HCT116 (cell line): ENCODE measurements at regions not wholly inside any gene's neighbourhood (a gene's known extent, or its start where the extent isn't known, plus 50 kb on each side); places are given as distances from the start of the nearest gene placed in this dataset.

Experiments used
- ATF3 ChIP-seq: IDR thresholded peaks from 2 replicates; pipeline ENCODE4 v1.6.1; 2012
- CEBPB ChIP-seq: IDR thresholded peaks from 2 replicates; pipeline ENCODE4 v1.6.1; 2012; ENCODE audit warnings: low read depth
- CTCF ChIP-seq, 3 experiments: fragments of 200-600 bp in 1 of 3; sonication (generic) in 1 of 3; IDR thresholded peaks in 2 of 3; conservative IDR thresholded peaks in 1 of 3; 2 replicates each; pipeline ENCODE4 v1.5.1; 2012 to 2017; ENCODE audit warnings: low read depth in 2 of 3, low read length in 2 of 3, antibody characterized with exemption in 1 of 3, borderline replicate concordance in 1 of 3, control low read depth in 1 of 3, mild to moderate bottlenecking in 1 of 3, mixed read lengths in 1 of 3, mixed run types in 1 of 3, moderate library complexity in 1 of 3; ENCODE audit not compliant: insufficient read depth in 1 of 3
- EZH2 ChIP-seq: fragments of 200-600 bp; sonication (generic); IDR thresholded peaks from 2 replicates; pipeline ENCODE4 v1.6.1; 2017; ENCODE audit warnings: antibody characterized with exemption, mixed run types
- JUND ChIP-seq: IDR thresholded peaks from 2 replicates; pipeline ENCODE4 v1.6.1; 2012
- MAX ChIP-seq: IDR thresholded peaks from 2 replicates; pipeline ENCODE4 v1.6.1; 2012
- POLR2AphosphoS5 ChIP-seq: IDR thresholded peaks from 2 replicates; pipeline ENCODE4 v1.6.1; 2011; ENCODE audit warnings: mild to moderate bottlenecking, low read depth, low read length, moderate library complexity
- YY1 ChIP-seq: IDR thresholded peaks from 2 replicates; pipeline ENCODE4 v1.6.1; 2011; ENCODE audit warnings: low read length, low read depth, moderate library complexity, mild to moderate bottlenecking; ENCODE audit not compliant: insufficient replicate concordance; ENCODE audit errors: extremely low read depth
- ZBTB33 ChIP-seq: IDR thresholded peaks from 2 replicates; pipeline ENCODE4 v1.6.1; 2011; ENCODE audit warnings: mild to moderate bottlenecking, low read length, moderate library complexity; ENCODE audit not compliant: insufficient replicate concordance; ENCODE audit errors: extremely low read depth

- TF ChIP-seq ZBTB33 (no peak), JUND (no peak), CEBPB (no peak), CTCF (IDR thresholded peaks at IDR 0.05 in 2 of 3, conservative IDR thresholded peaks at IDR 0.05 in 1 of 3; ENCODE audit: borderline replicate concordance in 1 of 3, insufficient read depth in 1 of 3, low read depth in 2 of 3, low read length in 2 of 3) (no peak), EZH2 (no peak), MAX (no peak), POLR2AphosphoS5 (no peak), YY1 (no peak), ATF3 (no peak)
These were observed 182.9 kb downstream of the ALX1 start for GRCh38 chr12:85462888-85463287.
